ENCODE measurements at regions not wholly inside any gene's neighbourhood (a gene's known extent, or its start where the extent isn't known, plus 50 kb on each side); places are given as distances from the start of the nearest gene placed in this dataset.

DNA sequence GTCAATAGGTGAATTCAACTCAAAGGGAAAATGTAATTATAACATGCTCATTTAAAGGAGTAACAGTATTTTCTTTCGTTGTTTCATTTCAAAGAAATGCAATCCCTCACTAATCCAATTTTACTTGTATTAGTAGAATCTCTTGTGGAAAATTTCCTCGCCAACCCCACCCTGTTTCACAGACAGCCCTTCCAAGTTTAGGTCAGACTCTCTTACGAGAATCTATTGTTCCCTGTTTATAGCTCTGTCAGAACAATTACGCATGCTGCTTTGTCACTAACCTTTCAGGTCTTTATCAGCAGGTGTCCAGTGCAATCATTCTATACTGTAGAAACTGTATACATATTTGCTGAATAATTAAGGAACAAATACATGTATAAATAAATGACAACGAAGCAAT is 657.8 kb upstream of the LINC00305 start:
- TF ChIP-seq, protein P1, sequence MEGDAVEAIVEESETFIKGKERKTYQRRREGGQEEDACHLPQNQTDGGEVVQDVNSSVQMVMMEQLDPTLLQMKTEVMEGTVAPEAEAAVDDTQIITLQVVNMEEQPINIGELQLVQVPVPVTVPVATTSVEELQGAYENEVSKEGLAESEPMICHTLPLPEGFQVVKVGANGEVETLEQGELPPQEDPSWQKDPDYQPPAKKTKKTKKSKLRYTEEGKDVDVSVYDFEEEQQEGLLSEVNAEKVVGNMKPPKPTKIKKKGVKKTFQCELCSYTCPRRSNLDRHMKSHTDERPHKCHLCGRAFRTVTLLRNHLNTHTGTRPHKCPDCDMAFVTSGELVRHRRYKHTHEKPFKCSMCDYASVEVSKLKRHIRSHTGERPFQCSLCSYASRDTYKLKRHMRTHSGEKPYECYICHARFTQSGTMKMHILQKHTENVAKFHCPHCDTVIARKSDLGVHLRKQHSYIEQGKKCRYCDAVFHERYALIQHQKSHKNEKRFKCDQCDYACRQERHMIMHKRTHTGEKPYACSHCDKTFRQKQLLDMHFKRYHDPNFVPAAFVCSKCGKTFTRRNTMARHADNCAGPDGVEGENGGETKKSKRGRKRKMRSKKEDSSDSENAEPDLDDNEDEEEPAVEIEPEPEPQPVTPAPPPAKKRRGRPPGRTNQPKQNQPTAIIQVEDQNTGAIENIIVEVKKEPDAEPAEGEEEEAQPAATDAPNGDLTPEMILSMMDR (IDR thresholded peaks at IDR 0.05; ENCODE audit: low read length), result no peak
- TF ChIP-seq EZH2 (optimal IDR thresholded peaks at IDR 0.05; ENCODE audit: low read depth, low read length), result no peak
- no peak for TF ChIP-seq EZH2phosphoT487 (IDR thresholded peaks at IDR 0.05; ENCODE audit: low read length)

Measured in MM.1S (cell line).